Stimulated activated CD8-positive, alpha-beta memory T cell treated with anti-CD3 and anti-CD28 coated beads, Interleukin-7, amount 100 ng/mL, for 1 hour (primary cell): ENCODE measurements at regions not wholly inside any gene's neighbourhood (a gene's known extent, or its start where the extent isn't known, plus 50 kb on each side); places are given as distances from the start of the nearest gene placed in this dataset.

ENCODE experiments used
- DNase-seq, 2 donors: peaks; one replicate each; pipeline ENCODE4 v3.0.0-alpha.2; 2020; ENCODE audit warnings: low read depth in 2 of 2

- no peak for DNase-seq
Observed at GRCh38 chr3:110226645-110227044, 845.0 kb upstream of the NECTIN3 start.

DNA sequence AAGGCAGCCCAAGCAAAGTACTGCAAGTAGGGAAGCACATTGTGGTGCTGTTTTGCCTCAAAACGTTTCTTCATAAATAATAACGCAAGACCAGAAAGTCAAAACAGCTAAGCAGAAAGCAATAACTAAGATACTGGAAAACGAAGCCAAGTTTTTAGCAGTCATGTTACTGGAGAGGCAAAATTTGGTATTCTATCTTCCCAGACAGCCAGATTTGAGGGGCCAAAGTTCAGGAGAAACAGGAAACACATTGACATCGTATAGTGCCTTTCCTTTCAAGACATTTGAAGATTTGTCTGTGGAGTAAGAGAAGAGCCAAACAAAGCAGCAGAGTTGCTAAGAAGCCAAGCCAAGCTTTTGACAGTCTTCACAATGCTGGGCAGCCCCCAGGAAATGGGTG is 843.6 kb upstream of the NECTIN3 start:
- DNase-seq: no peak

DNA sequence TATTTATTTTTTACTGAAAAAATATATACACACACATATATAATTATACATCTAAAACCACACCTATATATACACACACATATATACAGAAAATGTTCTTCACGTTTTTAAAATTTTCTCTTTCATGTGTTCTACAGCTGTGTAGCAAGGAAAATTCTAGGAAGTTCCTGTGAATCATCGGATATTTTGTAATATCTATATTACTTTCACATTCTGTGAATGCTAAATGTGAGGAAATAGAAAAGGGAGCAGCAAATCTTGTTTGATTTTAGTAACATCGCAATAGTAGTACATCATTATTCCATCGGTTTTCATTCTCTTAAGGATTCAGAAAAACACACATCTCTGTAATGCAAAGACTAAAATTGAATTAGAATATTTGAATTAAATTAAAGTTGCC is 836.8 kb upstream of the NECTIN3 start:
- DNase-seq: no peak

DNA sequence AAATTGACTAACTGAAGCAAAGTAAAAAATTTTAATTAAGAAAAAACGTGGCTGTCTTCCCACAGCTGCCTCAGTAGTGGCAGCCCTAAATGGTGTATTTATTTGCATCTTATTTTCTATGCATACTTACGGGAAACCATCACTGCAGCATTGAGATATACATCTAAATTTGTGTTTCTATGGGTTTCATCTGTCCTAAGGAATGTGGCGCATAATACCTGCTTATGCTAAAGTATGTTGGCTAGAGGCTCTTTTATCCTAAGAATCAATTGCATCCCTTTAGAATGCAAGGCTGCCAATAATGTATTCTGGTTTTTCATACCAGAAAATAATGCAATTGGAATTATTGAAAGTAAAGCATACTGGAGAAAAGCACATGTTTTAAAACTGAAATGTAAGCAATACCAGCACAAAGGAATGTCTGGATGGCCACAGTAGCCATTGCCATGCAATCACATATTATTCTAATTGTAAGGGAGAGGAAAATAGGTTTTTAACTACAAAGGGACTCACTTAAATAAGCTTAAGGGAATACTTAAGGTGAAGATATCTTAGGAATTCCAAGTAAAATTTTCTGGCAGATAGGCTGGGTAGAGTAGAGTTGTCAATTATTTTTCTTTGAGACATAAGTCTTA is 834.5 kb upstream of the NECTIN3 start:
- no peak for DNase-seq

DNA sequence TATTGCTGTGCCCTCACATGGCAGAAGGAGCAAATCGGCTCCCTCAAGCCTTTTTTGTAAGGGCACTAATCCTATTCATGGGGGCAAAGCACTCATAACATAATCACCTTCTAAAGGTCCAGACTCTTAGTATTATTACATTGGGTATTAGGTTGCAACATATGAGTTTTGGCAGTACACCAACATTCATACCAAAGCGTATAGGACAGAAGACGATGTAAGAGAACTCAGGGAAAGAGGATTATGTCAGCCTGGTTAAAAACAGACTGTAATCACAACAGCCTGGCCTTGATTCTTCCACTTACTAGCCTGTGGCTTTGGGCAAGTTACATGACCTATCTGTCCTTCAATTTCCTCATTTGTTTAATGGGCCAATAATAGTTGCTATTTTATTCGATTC is 828.5 kb upstream of the NECTIN3 start:
- DNase-seq: no peak

- no peak for DNase-seq
Observed at GRCh38 chr3:110246796-110247376, 824.7 kb upstream of the NECTIN3 start.

- DNase-seq: no peak
Observed at GRCh38 chr3:110248666-110249065, 823.0 kb upstream of the NECTIN3 start.

DNA sequence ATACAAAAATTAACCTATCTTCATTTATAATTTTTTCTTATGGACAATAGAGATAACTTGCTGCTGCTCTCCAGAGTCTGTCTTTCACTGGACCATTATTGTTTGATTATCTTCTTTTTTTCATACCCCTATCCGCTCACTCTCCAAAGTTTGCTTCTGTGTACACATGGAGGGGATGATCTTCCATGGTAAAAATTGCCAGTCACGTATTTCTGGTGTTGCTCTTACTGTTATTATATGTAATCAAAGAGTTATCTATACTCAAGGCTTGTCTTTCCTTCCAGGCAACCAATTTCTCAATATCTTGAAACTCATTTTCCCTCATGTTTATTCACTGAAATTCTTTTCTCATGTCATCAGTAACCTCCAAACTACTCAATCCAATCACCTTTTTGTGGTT is 817.8 kb upstream of the NECTIN3 start:
- DNase-seq: no peak

DNA sequence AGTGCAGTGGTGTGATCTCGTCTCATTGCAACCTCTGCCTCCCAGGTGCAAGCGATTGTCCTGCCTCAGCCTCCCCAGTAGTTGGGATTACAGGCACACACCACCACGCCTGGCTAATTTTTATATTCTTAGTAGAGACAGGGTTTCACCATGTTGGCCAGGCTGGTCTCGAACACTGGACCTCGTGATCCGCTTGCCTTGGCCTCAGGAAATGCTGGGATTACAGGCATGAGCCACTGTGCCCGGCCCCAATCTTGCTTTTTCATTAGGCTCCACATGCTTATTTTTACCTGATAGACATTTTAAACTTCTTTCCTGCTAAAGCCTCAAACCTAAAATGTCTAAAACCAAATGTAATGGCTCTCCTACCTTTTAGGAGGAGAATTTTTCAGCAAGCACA is 817.0 kb upstream of the NECTIN3 start:
- DNase-seq: no peak

DNA sequence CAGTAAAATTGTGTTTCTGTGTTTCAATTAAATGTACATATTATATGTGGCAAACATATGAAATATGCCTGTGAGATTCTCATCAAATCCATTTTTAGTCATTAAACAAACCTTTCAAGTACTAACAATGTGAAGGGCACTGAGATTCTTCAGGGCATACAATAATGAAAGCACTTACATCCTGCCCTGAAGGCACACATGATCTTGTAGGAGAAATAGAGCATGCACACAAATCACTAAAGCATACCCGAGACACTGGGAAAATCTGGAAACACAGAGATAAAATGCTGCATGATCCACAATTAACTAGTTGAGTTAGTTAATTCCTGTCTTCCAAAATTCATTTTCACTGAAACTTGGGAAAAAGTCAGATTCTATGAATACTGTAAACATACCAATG is 810.5 kb upstream of the NECTIN3 start:
- DNase-seq: no peak

GRCh38 chr3:110262896-110263295 is 808.7 kb upstream of the NECTIN3 start:
- no peak for DNase-seq

- no peak for DNase-seq
Observed at GRCh38 chr3:110265302-110265701, 806.3 kb upstream of the NECTIN3 start.

- no peak for DNase-seq
Observed at GRCh38 chr3:110267304-110267845, 804.2 kb upstream of the NECTIN3 start.

DNA sequence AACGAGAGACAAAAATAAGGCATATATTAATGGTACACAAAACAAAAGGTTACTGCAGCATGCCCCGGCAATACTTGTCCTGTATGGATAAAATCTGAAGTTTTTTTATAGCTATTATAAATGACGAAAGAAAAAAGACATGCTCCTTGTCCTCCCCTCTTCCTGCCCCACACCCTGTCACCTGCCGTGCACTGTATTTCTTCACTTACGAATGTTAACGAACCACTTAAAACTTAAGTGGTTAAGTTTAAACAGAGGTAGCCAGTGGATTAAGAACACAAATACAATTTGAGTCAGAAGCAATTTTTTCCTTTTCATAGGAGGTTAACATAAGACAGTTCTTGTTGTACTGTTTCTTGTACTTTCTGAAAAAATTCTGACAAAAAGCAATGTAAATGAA is 799.1 kb upstream of the NECTIN3 start:
- DNase-seq: no peak

DNA sequence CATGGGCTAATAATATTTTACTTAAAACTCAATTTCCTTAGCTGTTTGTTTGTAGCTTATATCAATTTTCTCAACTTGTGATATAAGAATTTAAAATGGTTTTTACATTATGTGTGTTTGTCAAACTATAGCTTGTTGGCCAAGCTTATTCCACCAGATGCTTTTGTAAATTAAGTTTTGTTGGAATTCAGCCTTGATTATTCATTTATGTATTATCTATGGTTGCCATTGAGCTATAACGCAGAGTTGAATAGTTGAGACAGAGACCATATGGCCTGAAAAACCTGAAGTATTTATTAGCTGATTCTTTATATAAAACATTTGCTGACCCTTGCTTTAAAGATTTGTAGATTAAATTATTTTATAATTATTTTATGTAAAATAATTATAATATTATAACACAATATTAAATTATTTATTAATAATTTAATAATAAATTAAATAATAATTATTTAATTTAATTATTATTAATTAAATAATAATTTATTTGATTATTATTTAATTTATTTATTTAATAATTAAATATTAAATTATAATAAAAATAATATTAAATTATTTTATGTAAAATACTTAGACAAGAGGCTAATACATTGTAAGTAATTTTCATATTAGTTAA is 779.6 kb upstream of the NECTIN3 start:
- no peak for DNase-seq

DNA sequence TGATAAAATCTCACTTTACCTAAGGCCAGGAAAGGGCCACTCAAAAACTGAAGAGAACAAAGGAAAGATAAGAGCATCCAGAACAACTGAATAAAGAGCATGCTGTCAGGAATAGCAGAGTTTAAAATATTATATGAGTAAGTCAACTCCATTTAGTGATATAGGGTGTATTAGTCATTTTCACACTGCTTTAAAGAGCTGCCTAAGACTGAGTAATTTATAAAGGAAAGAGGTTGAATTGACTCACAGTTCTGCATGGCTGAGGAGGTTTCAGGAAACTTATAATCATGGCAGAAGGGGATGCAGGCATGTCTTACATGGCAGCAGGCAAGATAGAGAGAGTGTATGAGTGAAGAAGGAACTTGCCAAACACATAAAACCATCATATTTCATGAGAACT is 778.0 kb upstream of the NECTIN3 start:
- no peak for DNase-seq

DNA sequence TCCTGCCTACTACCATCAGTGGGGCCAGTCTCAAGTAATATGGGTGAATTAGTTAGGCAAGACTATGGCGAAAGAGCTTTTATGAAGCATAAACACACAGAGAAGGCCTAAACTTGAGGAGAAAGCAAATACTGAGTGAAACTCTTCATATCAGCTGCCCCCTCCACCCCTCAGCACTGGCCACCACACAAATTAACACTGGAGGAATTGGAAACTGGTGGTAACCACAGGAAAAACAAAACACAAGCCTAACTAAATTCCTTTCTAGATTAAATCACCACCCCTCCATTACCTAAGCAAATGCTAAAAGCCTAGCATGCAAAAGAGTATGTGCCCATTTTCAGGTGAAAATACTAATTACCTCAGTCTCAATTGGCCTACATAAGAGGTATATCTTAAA is 774.7 kb upstream of the NECTIN3 start:
- no peak for DNase-seq

GRCh38 chr3:110301781-110302180 is 769.8 kb upstream of the NECTIN3 start:
- no peak for DNase-seq

DNA sequence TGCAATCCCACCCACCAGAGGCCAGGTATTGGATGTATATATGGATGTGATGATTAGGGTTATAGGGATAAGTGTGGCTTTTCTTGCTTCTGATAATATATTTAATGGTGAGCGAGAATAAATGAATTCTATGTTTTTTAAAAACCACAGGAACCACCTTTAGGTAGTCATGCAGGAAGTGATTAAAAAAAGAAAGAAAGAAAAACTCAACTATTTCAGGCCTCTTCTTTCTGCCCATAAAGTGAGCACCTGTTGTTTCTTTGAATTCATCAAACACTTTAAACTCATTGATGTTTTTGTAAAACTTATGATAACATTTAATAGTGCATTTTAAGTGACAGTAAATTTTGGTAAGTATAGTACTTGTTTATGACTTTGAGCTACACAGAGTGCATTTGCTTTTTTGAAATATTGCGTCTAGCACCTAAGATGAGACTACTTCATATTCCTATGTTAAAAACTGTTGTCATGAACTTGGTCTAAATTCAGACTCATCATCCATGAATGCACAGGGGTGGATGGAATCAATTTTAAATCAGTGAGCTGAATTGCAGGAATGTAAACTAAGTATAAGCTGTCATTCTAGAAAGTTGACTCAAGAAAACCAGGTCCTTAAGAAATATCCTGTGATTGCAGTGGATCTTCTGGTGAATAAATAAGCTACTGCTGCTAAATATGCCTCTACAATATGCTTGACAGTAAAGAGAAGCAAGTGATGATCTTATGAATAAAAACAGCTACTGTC is 764.4 kb upstream of the NECTIN3 start:
- no peak for DNase-seq

DNA sequence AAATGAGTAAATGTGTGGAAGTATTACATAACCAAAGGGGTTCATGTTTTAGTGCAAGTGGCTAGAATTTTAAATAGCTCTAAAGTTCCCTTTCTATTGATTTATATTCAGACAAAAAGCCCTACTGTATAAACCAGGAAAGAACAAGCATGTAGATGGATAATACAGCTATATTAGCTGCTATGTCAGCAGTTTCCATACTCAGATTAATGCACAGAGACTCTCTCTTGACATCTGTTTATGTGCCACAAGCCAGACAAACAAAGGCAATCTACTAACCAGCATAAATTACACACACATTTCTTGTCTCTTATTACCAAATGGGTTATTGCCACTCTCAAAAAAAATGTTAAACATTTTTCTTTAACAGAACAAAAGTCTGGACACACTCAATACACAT is 760.1 kb upstream of the NECTIN3 start:
- no peak for DNase-seq

GRCh38 chr3:110314512-110315114 is 757.0 kb upstream of the NECTIN3 start:
- peak; percentile 7 to 14 for DNase-seq

DNA sequence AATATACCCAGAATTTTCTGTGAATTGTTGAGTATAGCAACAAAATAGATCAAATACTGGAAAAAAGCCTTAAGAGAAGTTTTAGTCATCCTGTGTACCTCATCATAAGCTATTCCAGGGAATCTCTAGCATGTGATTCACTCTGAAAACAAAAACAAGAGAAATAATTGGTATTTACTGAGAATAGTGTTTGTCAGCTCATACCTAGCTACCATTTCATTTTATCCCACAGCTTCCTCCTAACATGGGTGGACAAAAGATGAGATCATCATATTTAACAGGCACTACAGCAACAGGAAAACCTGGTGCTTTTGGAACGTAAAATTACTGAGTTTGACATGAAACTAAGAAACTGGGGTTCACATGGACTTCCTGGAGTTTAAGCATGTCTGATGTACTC is 753.5 kb upstream of the NECTIN3 start:
- no peak for DNase-seq
